Panc1 (cell line): ENCODE measurements at regions not wholly inside any gene's neighbourhood (a gene's known extent, or its start where the extent isn't known, plus 50 kb on each side); places are given as distances from the start of the nearest gene placed in this dataset.

Experiments
- ATAC-seq: fragments of 200-7000 bp; cut with Tn5 transposase; 2 replicates; pipeline ENCODE4 v1.9.1; 2020; ENCODE audit warnings: mild to moderate bottlenecking, moderate library complexity
- BruUV-seq: library from RNA; stranded (reverse); fragments of 400-500 nt; replicated peaks from 2 replicates; lab custom pipeline; 2021; lab: Mats Ljungman, UMichigan
- CTCF ChIA-PET: fragments of 300-600 bp; sonication (Branson Sonifier 250); formaldehyde crosslinking; loops from one replicate; lab custom pipeline; 2022; ENCODE audit warnings: antibody characterized with exemption; lab: Charles Lee
- POLR2A ChIA-PET: fragments of 300-600 bp; sonication (Branson Sonifier 250); formaldehyde crosslinking; loops from one replicate; lab custom pipeline; 2022; ENCODE audit warnings: antibody characterized with exemption; lab: Charles Lee
- DNase-seq: peaks from one replicate; pipeline ENCODE4 v3.0.0-alpha.2; 2010; ENCODE audit warnings: low read depth, low spot score
- H3K27ac ChIP-seq: 2 replicates; pipeline ENCODE4 v1.5.1; 2011; ENCODE audit warnings: mild to moderate bottlenecking, low read length, inconsistent platforms
- H3K27me3 ChIP-seq: fragments of 200-500 bp; sonication (Bioruptor generic); 2 replicates; pipeline ENCODE4 v1.6.0; 2014; ENCODE audit warnings: low read length, inconsistent platforms; ENCODE audit not compliant: control insufficient read depth, insufficient read depth
- H3K36me3 ChIP-seq: fragments of 200-500 bp; sonication (Bioruptor generic); 2 replicates; pipeline ENCODE4 v1.5.1; 2014; ENCODE audit warnings: inconsistent platforms, mild to moderate bottlenecking, low read length, moderate library complexity; ENCODE audit not compliant: control insufficient read depth, insufficient read depth
- H3K4me1 ChIP-seq: 2 replicates; pipeline ENCODE4 v1.5.1; 2011; ENCODE audit warnings: inconsistent platforms, mild to moderate bottlenecking, low read length, moderate library complexity; ENCODE audit not compliant: control insufficient read depth, insufficient read depth
- H3K4me3 ChIP-seq, 2 experiments: 2 replicates each; pipeline ENCODE4 v1.5.1; 2011 to 2012; ENCODE audit warnings: low read depth in 2 of 2, low read length in 2 of 2, mild to moderate bottlenecking in 2 of 2, inconsistent platforms in 1 of 2, moderate library complexity in 1 of 2
- H3K9me3 ChIP-seq: fragments of 200-500 bp; sonication (Bioruptor generic); 2 replicates; pipeline ENCODE4 v1.5.1; 2014; ENCODE audit warnings: low read depth, mild to moderate bottlenecking, inconsistent platforms, low read length, moderate library complexity; ENCODE audit not compliant: control insufficient read depth, insufficient read depth
- POLR2AphosphoS5 ChIP-seq: IDR thresholded peaks from 2 replicates; pipeline ENCODE4 v1.6.1; 2012; ENCODE audit warnings: mild to moderate bottlenecking, low read depth, low read length, moderate library complexity
- SIN3A ChIP-seq: IDR thresholded peaks from 2 replicates; pipeline ENCODE4 v1.6.1; 2012; ENCODE audit warnings: low read depth, mild to moderate bottlenecking, low read length, moderate library complexity, borderline replicate concordance; ENCODE audit not compliant: insufficient read depth
- TCF7L2 ChIP-seq: IDR thresholded peaks from 2 replicates; pipeline ENCODE4 v1.6.1; 2011; ENCODE audit warnings: mild to moderate bottlenecking, low read depth, low read length, inconsistent platforms
- in situ Hi-C: cut with HindIII; loops from 2 replicates; pipeline ENCODE4 v1.10.0; 2016; ENCODE audit warnings: low sequenced_read_pairs, low pct_unique_long_range_greater_than_20kb
- intact Hi-C: fragments of 100-400 bp; cut with micrococcal nuclease; formaldehyde crosslinking; loops from one replicate; pipeline ENCODE4 v1.10.0; 2022; ENCODE audit not compliant: unreplicated experiment
- TF ChIP-seq, protein P1 (sequence below), 2 experiments: IDR thresholded peaks; 2 replicates each; pipeline ENCODE4 v1.6.1; 2011 to 2012; ENCODE audit warnings: low read depth in 2 of 2, control low read depth in 1 of 2, low read length in 1 of 2, mild to moderate bottlenecking in 1 of 2, moderate library complexity in 1 of 2; ENCODE audit not compliant: insufficient read depth in 1 of 2
- TF ChIP-seq, protein P2 (sequence below): fragments of 450-650 bp; IDR thresholded peaks from 2 replicates; pipeline ENCODE4 v1.5.1; 2017; ENCODE audit warnings: mild to moderate bottlenecking

DNA sequence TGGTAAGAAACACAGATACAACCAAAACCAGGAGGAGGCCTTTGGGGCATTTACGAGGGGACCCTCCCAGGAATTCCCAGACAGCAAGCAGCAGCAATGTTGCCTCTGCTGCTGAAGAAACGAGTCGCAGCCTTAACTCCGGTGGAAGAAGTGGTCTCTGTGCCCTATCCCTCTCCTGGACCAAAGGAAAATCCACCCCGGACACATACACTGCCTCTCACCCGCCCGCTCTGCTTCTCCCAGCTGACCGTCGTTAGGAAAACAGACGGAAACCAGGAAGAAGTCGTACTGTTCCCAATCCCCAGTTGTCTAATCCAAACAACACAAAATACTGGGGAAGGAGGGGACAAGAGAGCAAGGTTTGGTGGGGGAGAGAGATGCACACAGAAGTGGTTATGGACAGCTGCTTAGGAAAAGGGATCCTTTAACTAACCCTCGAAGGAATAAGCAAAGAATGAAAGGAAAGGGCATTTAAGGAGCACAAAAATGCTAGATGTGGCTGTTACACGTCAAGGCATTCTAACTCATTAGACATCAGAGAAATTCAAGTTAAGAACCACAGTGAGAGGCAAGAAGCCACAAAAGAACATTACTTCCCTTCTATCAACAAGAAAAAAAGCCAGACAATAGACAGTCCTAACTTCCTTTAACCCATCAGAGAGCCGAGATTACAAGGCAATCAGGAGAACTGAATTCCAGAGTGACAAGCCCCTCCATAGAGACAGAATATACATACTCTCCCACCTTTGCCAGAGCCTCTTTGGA is 71.9 kb downstream of the ACTL7B start:
- ChIA-PET POLR2A (no interaction called here), CTCF (no interaction called here)
- Histone ChIP-seq H3K36me3 (no peaks in the 10 kb centered on the region), H3K27ac (no peak overlapping the region), H3K27me3 (no peaks in the 10 kb centered on the region; the same call in none of the 2 replicates), H3K4me1 (no peaks in the 10 kb centered on the region), H3K4me3 (no peak overlapping the region), H3K9me3 (no peaks in the 10 kb centered on the region)
- in situ Hi-C loops (no loop called here), intact Hi-C loops (no loop called here)
- no peak for DNase-seq
- BruUV-seq: no TSS peak
- TF ChIP-seq SIN3A (no peak), POLR2AphosphoS5 (no peak), TCF7L2 (no peak)
- TF ChIP-seq, protein P1, sequence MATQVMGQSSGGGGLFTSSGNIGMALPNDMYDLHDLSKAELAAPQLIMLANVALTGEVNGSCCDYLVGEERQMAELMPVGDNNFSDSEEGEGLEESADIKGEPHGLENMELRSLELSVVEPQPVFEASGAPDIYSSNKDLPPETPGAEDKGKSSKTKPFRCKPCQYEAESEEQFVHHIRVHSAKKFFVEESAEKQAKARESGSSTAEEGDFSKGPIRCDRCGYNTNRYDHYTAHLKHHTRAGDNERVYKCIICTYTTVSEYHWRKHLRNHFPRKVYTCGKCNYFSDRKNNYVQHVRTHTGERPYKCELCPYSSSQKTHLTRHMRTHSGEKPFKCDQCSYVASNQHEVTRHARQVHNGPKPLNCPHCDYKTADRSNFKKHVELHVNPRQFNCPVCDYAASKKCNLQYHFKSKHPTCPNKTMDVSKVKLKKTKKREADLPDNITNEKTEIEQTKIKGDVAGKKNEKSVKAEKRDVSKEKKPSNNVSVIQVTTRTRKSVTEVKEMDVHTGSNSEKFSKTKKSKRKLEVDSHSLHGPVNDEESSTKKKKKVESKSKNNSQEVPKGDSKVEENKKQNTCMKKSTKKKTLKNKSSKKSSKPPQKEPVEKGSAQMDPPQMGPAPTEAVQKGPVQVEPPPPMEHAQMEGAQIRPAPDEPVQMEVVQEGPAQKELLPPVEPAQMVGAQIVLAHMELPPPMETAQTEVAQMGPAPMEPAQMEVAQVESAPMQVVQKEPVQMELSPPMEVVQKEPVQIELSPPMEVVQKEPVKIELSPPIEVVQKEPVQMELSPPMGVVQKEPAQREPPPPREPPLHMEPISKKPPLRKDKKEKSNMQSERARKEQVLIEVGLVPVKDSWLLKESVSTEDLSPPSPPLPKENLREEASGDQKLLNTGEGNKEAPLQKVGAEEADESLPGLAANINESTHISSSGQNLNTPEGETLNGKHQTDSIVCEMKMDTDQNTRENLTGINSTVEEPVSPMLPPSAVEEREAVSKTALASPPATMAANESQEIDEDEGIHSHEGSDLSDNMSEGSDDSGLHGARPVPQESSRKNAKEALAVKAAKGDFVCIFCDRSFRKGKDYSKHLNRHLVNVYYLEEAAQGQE (IDR thresholded peaks at IDR 0.05; ENCODE audit: insufficient read depth in 1 of 2, low read depth in 2 of 2, low read length in 1 of 2): no peak
- no peak for ATAC-seq

DNA sequence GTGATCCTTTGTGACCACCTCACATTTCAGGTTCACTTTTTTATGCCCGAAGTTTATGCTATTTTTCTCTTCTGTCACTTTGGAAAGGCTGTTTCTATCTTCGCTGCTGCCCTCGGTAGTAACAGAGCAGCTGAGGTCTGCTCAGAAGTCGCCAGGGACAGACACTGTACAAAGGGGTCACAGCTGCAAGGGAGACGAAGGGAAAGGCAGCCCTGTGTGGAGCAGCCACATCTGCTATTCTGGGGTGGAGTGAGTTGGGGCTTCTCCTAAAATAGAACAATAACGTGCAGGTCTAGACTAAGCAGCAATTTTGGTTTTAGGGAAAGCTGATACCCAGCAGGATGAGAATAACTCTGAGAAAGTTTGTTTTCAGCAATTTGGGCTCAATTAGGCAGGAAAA is 72.5 kb downstream of the ACTL7B start:
- BruUV-seq: no TSS peak
- intact Hi-C loops: no loop called here
- TF ChIP-seq SIN3A: no peak
- TF ChIP-seq, protein P2, sequence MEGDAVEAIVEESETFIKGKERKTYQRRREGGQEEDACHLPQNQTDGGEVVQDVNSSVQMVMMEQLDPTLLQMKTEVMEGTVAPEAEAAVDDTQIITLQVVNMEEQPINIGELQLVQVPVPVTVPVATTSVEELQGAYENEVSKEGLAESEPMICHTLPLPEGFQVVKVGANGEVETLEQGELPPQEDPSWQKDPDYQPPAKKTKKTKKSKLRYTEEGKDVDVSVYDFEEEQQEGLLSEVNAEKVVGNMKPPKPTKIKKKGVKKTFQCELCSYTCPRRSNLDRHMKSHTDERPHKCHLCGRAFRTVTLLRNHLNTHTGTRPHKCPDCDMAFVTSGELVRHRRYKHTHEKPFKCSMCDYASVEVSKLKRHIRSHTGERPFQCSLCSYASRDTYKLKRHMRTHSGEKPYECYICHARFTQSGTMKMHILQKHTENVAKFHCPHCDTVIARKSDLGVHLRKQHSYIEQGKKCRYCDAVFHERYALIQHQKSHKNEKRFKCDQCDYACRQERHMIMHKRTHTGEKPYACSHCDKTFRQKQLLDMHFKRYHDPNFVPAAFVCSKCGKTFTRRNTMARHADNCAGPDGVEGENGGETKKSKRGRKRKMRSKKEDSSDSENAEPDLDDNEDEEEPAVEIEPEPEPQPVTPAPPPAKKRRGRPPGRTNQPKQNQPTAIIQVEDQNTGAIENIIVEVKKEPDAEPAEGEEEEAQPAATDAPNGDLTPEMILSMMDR: no peak
- no peak for TF ChIP-seq TCF7L2
- TF ChIP-seq POLR2AphosphoS5: no peak
- TF ChIP-seq, protein P1 (IDR thresholded peaks at IDR 0.05; ENCODE audit: insufficient read depth in 1 of 2, low read depth in 2 of 2, low read length in 1 of 2): no peak
- no peak for DNase-seq
- no peak for ATAC-seq
- in situ Hi-C loops: no loop called here
- no peaks in the 10 kb centered on the region for H3K4me1 ChIP-seq
- CTCF ChIA-PET: no interaction called here
- POLR2A ChIA-PET: no interaction called here
- H3K36me3 ChIP-seq: no peaks in the 10 kb centered on the region
- H3K27me3 ChIP-seq: no peaks in the 10 kb centered on the region; the same call in none of the 2 replicates
- H3K27ac ChIP-seq: no peak overlapping the region
- no peaks in the 10 kb centered on the region for H3K9me3 ChIP-seq
- H3K4me3 ChIP-seq: no peak overlapping the region
